MM.1S (cell line): ENCODE measurements at regions not wholly inside any gene's neighbourhood (a gene's known extent, or its start where the extent isn't known, plus 50 kb on each side); places are given as distances from the start of the nearest gene placed in this dataset.
"Not testable (repeated sequence)": the region's sequence is repeated elsewhere in the genome, so short reads cannot be mapped to it uniquely, and the experiment has no call there.

Experiments used
- DNase-seq: peaks from one replicate; pipeline ENCODE4 v3.0.0-alpha.2; 2015
- H2AFZ ChIP-seq: fragments of 300-600 bp; sonication (generic); 2 replicates; pipeline ENCODE4 v1.6.0; 2016; ENCODE audit warnings: antibody characterized with exemption, low read length
- H3F3A ChIP-seq: fragments of 300-600 bp; sonication (generic); 2 replicates; pipeline ENCODE4 v1.6.1; 2016; ENCODE audit warnings: mild to moderate bottlenecking, antibody characterized with exemption, low read length, moderate library complexity, mixed read lengths; ENCODE audit not compliant: insufficient read depth
- H3K27ac ChIP-seq: fragments of 300-600 bp; sonication (generic); 2 replicates; pipeline ENCODE4 v1.5.1; 2016; ENCODE audit warnings: mild to moderate bottlenecking, low read length
- H3K27me3 ChIP-seq: fragments of 300-600 bp; sonication (generic); replicated peaks from 2 replicates; pipeline ENCODE4 v1.6.0; 2016; ENCODE audit warnings: low read length; ENCODE audit not compliant: insufficient read depth
- H3K36me3 ChIP-seq: fragments of 300-600 bp; sonication (generic); replicated peaks from 2 replicates; pipeline ENCODE4 v1.6.1; 2016; ENCODE audit warnings: mild to moderate bottlenecking, low read length, mixed read lengths; ENCODE audit not compliant: insufficient read depth
- H3K4me1 ChIP-seq: fragments of 300-600 bp; sonication (generic); 2 replicates; pipeline ENCODE4 v1.6.1; 2016; ENCODE audit warnings: low read length, mixed read lengths
- H3K4me2 ChIP-seq: fragments of 300-600 bp; sonication (generic); 2 replicates; pipeline ENCODE4 v1.6.0; 2016; ENCODE audit warnings: low read depth, low read length
- H3K4me3 ChIP-seq: fragments of 300-600 bp; sonication (generic); 2 replicates; pipeline ENCODE4 v1.5.1; 2016; ENCODE audit warnings: low read length, mixed read lengths
- H3K79me2 ChIP-seq: fragments of 300-600 bp; sonication (generic); 2 replicates; pipeline ENCODE4 v1.6.1; 2016; ENCODE audit warnings: mixed run types, low read length, mixed read lengths
- H3K9ac ChIP-seq: fragments of 300-600 bp; sonication (generic); 2 replicates; pipeline ENCODE4 v1.6.1; 2016; ENCODE audit warnings: low read length, mixed read lengths
- H3K9me2 ChIP-seq: fragments of 300-600 bp; sonication (generic); replicated peaks from 2 replicates; pipeline ENCODE4 v1.6.1; 2016; ENCODE audit warnings: mild to moderate bottlenecking, low read length, mixed read lengths; ENCODE audit not compliant: insufficient read depth
- H3K9me3 ChIP-seq: fragments of 300-600 bp; sonication (generic); replicated peaks from 2 replicates; pipeline ENCODE4 v1.6.1; 2016; ENCODE audit warnings: mild to moderate bottlenecking, low read length, mixed read lengths; ENCODE audit not compliant: insufficient read depth
- H4K20me1 ChIP-seq: fragments of 300-600 bp; sonication (generic); 2 replicates; pipeline ENCODE4 v1.6.1; 2016; ENCODE audit warnings: mild to moderate bottlenecking, low read length, moderate library complexity, mixed read lengths; ENCODE audit not compliant: insufficient read depth
- CTCF ChIP-seq: fragments of 300-600 bp; sonication (generic); IDR thresholded peaks from 2 replicates; pipeline ENCODE4 v1.5.1; 2016; ENCODE audit warnings: antibody characterized with exemption, low read length, mixed read lengths
- EZH2 ChIP-seq: fragments of 300-600 bp; sonication (generic); optimal IDR thresholded peaks from 2 replicates; pipeline ENCODE3; 2017; ENCODE audit warnings: low read depth, mild to moderate bottlenecking, antibody characterized with exemption, low read length, mixed read lengths
- EZH2phosphoT487 ChIP-seq: fragments of 300-600 bp; sonication (generic); IDR thresholded peaks from 2 replicates; pipeline ENCODE4 v1.6.1; 2018; ENCODE audit warnings: antibody characterized with exemption, low read length

- not testable (repeated sequence) for H3K9me3 ChIP-seq, H3K27me3 ChIP-seq, H2AFZ ChIP-seq, H3K36me3 ChIP-seq, H3K27ac ChIP-seq, H3K79me2 ChIP-seq, H3K4me3 ChIP-seq, H3F3A ChIP-seq, H3K4me1 ChIP-seq, H4K20me1 ChIP-seq, H3K9ac ChIP-seq, DNase-seq, H3K4me2 ChIP-seq, H3K9me2 ChIP-seq
- 0 out of 2 replicates have a peak, but pooled peaks have one; percentile 5 for TF ChIP-seq CTCF
Measured at GRCh38 chr11:103611526-103612260, 424.7 kb upstream of the DDI1 start.

DNA sequence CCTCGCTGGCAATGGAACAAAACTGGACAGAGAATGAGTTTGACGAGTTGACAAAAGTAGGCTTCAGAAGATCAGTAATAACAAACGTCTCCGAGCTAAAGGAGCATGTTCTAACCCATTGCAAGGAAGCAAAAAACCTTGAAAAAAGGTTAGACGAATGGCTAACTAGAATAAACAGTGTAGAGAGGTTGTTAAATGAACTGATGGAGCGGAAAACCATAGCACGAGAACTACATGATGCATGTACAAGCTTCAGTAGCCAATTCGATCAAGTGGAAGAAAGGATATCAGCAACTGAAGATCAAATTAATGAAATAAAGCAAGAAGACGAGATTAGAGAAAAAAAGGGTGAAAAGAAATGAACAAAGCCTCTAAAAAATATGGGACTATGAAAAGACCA, 424.0 kb upstream of the DDI1 start:
- H3K9me2 ChIP-seq, H3K27ac ChIP-seq, DNase-seq, H3K4me2 ChIP-seq, H3K79me2 ChIP-seq, H3K4me1 ChIP-seq, H2AFZ ChIP-seq, H3K9me3 ChIP-seq, H3F3A ChIP-seq, H4K20me1 ChIP-seq, H3K4me3 ChIP-seq, H3K9ac ChIP-seq, H3K36me3 ChIP-seq, H3K27me3 ChIP-seq: not testable (repeated sequence)

- not testable (repeated sequence) for H3K9me3 ChIP-seq, H3K27ac ChIP-seq, H3K27me3 ChIP-seq, H4K20me1 ChIP-seq, H3K9me2 ChIP-seq, H3K4me1 ChIP-seq, H3K4me2 ChIP-seq, H3K4me3 ChIP-seq, H3K79me2 ChIP-seq, H3K36me3 ChIP-seq, H2AFZ ChIP-seq, H3F3A ChIP-seq, H3K9ac ChIP-seq, DNase-seq
Measured at GRCh38 chr11:103616586-103616985, 419.9 kb upstream of the DDI1 start.

- no peaks in the 10 kb centered on the region for H3K79me2 ChIP-seq
- H4K20me1 ChIP-seq = no peaks in the 10 kb centered on the region
- H3K9me2 ChIP-seq = no peaks in the 10 kb centered on the region
- DNase-seq = no peak
- H2AFZ ChIP-seq = no peak overlapping the region
- no peaks in the 10 kb centered on the region for H3K27me3 ChIP-seq
- no peak overlapping the region for H3K27ac ChIP-seq
- H3K9ac ChIP-seq = no peak overlapping the region
- no peak for TF ChIP-seq EZH2
- TF ChIP-seq EZH2phosphoT487 = no peak
- TF ChIP-seq CTCF = no peak
- no peaks in the 10 kb centered on the region for H3F3A ChIP-seq
- H3K36me3 ChIP-seq = no peaks in the 10 kb centered on the region
- no peak overlapping the region for H3K4me2 ChIP-seq
- H3K4me3 ChIP-seq = no peak overlapping the region
- no peaks in the 10 kb centered on the region for H3K9me3 ChIP-seq
- H3K4me1 ChIP-seq = no peaks in the 10 kb centered on the region
Measured at GRCh38 chr11:103618528-103618927, 417.9 kb upstream of the DDI1 start.
